ENCODE measurements at regions not wholly inside any gene's neighbourhood (a gene's known extent, or its start where the extent isn't known, plus 50 kb on each side); places are given as distances from the start of the nearest gene placed in this dataset.

GRCh38 chr11:87399341-87399740, 361.6 kb downstream of the TMEM135 start:
- DNase-seq (ENCODE audit: low spot score in 2 of 2, unreplicated experiment in 2 of 2): no peak
- H3K9me3 Mint-ChIP-seq: peaks cover 18% of the 10 kb centered on the region
- no peaks in the 10 kb centered on the region for H3K4me1 Mint-ChIP-seq
- H3K4me3 Mint-ChIP-seq: no peak overlapping the region
- TF ChIP-seq, protein P1, sequence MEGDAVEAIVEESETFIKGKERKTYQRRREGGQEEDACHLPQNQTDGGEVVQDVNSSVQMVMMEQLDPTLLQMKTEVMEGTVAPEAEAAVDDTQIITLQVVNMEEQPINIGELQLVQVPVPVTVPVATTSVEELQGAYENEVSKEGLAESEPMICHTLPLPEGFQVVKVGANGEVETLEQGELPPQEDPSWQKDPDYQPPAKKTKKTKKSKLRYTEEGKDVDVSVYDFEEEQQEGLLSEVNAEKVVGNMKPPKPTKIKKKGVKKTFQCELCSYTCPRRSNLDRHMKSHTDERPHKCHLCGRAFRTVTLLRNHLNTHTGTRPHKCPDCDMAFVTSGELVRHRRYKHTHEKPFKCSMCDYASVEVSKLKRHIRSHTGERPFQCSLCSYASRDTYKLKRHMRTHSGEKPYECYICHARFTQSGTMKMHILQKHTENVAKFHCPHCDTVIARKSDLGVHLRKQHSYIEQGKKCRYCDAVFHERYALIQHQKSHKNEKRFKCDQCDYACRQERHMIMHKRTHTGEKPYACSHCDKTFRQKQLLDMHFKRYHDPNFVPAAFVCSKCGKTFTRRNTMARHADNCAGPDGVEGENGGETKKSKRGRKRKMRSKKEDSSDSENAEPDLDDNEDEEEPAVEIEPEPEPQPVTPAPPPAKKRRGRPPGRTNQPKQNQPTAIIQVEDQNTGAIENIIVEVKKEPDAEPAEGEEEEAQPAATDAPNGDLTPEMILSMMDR (IDR thresholded peaks at IDR 0.05; ENCODE audit: unreplicated experiment): no peak
- H3K27me3 Mint-ChIP-seq (ENCODE audit: low read depth): no peaks in the 10 kb centered on the region
- H3K27ac Mint-ChIP-seq: no peak overlapping the region
- no peaks in the 10 kb centered on the region for H3K36me3 Mint-ChIP-seq

- Mint-ChIP-seq H3K27ac (no peak overlapping the region), H3K9me3 (peaks cover 20% of the 10 kb centered on the region), H3K36me3 (no peaks in the 10 kb centered on the region), H3K27me3 (ENCODE audit: low read depth) (no peaks in the 10 kb centered on the region), H3K4me1 (no peaks in the 10 kb centered on the region), H3K4me3 (no peak overlapping the region)
- TF ChIP-seq, protein P1 (IDR thresholded peaks at IDR 0.05; ENCODE audit: unreplicated experiment): no peak
- no peak for DNase-seq (ENCODE audit: low spot score in 2 of 2, unreplicated experiment in 2 of 2)
Observed at GRCh38 chr11:87398931-87399330, 361.2 kb downstream of the TMEM135 start.

DNA sequence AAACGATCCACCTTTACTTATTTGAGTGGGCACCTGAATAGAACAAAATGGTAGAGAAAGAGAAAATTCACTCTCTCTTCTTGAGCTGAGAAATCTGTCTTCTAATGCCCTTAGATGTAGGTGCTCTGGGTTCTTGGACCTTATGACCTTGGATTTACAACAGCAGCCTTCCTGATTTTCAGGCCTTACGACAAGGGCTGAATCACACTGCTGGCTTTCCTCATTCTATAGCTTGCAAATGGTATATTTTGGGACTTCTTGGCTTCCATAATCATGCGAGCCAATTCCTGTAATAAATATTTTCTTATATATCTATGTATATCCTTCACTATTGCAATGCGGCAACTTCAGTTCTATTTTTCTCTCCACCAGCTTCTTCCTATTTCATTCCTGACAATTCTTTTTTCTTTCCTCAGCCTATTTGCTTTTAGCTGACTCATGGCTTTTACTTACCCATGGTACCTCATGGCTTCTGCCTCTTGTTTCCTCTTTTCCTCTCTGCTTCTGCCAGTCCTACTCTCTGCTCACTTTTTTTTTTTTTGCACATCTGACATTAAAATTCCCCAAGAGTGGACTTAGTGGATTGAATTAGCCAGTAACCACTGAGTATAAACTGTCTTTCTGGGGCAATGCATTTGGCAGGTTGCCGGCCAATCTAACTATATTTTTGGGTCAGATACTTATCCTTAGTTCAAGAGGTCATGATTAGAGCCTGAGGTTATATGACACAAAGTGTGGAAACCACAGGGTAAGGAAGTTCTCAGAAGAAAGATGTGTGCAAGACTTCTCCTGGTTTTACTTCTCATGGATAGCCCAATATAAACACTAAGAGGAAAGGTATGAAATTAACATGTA, 359.5 kb downstream of the TMEM135 start:
- no peak overlapping the region for H3K27ac Mint-ChIP-seq
- no peaks in the 10 kb centered on the region for H3K36me3 Mint-ChIP-seq
- H3K4me3 Mint-ChIP-seq: no peak overlapping the region
- no peaks in the 10 kb centered on the region for H3K27me3 Mint-ChIP-seq (ENCODE audit: low read depth)
- peaks cover 35% of the 10 kb centered on the region for H3K9me3 Mint-ChIP-seq
- H3K4me1 Mint-ChIP-seq: no peaks in the 10 kb centered on the region
- TF ChIP-seq, protein P1 (IDR thresholded peaks at IDR 0.05; ENCODE audit: unreplicated experiment): no peak
- DNase-seq (ENCODE audit: low spot score in 2 of 2, unreplicated experiment in 2 of 2): no peak

GRCh38 chr11:87394924-87395323, 357.2 kb downstream of the TMEM135 start:
- Mint-ChIP-seq H3K4me1 (no peaks in the 10 kb centered on the region), H3K9me3 (peaks cover 44% of the 10 kb centered on the region), H3K27me3 (ENCODE audit: low read depth) (no peaks in the 10 kb centered on the region), H3K36me3 (peaks cover 2% of the 10 kb centered on the region), H3K4me3 (no peak overlapping the region), H3K27ac (no peak overlapping the region)
- TF ChIP-seq, protein P1 (IDR thresholded peaks at IDR 0.05; ENCODE audit: unreplicated experiment): no peak
- no peak for DNase-seq (ENCODE audit: low spot score in 2 of 2, unreplicated experiment in 2 of 2)

DNA sequence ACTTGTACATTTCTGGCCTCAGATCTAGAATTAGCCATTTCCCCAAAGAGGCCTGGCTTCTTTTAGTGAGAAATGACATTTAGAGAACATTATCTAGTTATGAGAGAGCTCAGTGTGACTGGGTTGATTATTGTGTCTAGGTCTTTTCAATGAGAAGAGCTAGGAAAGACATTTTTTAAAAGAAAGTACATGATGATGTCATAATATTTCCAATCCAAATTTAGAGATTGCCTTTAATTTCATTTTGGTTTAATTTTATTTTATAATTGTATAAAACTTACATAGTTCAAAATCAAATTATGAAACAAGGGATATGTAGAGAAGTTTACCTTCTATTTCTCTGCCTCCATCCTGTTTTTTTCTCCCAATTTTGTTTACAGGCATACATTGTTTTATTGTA, 354.9 kb downstream of the TMEM135 start:
- H3K27ac Mint-ChIP-seq: no peak overlapping the region
- H3K27me3 Mint-ChIP-seq (ENCODE audit: low read depth): no peaks in the 10 kb centered on the region
- TF ChIP-seq, protein P1 (IDR thresholded peaks at IDR 0.05; ENCODE audit: unreplicated experiment): no peak
- H3K9me3 Mint-ChIP-seq: peaks cover 54% of the 10 kb centered on the region
- H3K4me3 Mint-ChIP-seq: no peak overlapping the region
- peaks cover 2% of the 10 kb centered on the region for H3K36me3 Mint-ChIP-seq
- DNase-seq (ENCODE audit: low spot score in 2 of 2, unreplicated experiment in 2 of 2): no peak
- no peaks in the 10 kb centered on the region for H3K4me1 Mint-ChIP-seq

Data from mesothelial cell of epicardium (in vitro differentiated cells).